OCI-LY1 (cell line): ENCODE measurements at regions not wholly inside any gene's neighbourhood (a gene's known extent, or its start where the extent isn't known, plus 50 kb on each side); places are given as distances from the start of the nearest gene placed in this dataset.
A peak's percentile ranks its signal among the peaks of the same experiment; 100 is the strongest.

Experiments used
- H2AFZ ChIP-seq: fragments of 200-600 bp; sonication (generic), shearing (Covaris generic); 2 replicates; pipeline ENCODE4 v1.6.0; 2014; ENCODE audit warnings: antibody characterized with exemption, mild to moderate bottlenecking, low read length
- H3F3A ChIP-seq: fragments of 200-600 bp; sonication (generic), shearing (Covaris generic); 2 replicates; pipeline ENCODE4 v1.6.0; 2014; ENCODE audit warnings: mild to moderate bottlenecking, antibody characterized with exemption, low read length, moderate library complexity; ENCODE audit not compliant: insufficient read depth
- H3K27ac ChIP-seq: fragments of 200-600 bp; sonication (generic); 2 replicates; pipeline ENCODE4 v1.5.1; 2014; ENCODE audit warnings: low read length, mixed run types, mild to moderate bottlenecking, low read depth; ENCODE audit not compliant: poor library complexity, severe bottlenecking
- H3K27me3 ChIP-seq: fragments of 200-600 bp; sonication (generic); 2 replicates; pipeline ENCODE4 v1.6.0; 2014; ENCODE audit warnings: antibody characterized with exemption, mild to moderate bottlenecking, low read length, moderate library complexity; ENCODE audit not compliant: insufficient read depth
- H3K36me3 ChIP-seq: fragments of 200-600 bp; sonication (generic); 2 replicates; pipeline ENCODE4 v1.6.1; 2014; ENCODE audit warnings: mild to moderate bottlenecking, antibody characterized with exemption, low read length, moderate library complexity, mixed read lengths; ENCODE audit not compliant: insufficient read depth
- H3K4me1 ChIP-seq: fragments of 200-600 bp; sonication (generic); 2 replicates; pipeline ENCODE4 v1.5.1; 2014; ENCODE audit warnings: mild to moderate bottlenecking, low read length, moderate library complexity; ENCODE audit not compliant: insufficient read depth, severe bottlenecking
- H3K4me2 ChIP-seq: fragments of 200-600 bp; sonication (generic), shearing (Covaris generic); 2 replicates; pipeline ENCODE4 v1.6.1; 2014; ENCODE audit warnings: low read length
- H3K4me3 ChIP-seq: fragments of 200-600 bp; sonication (generic); 2 replicates; pipeline ENCODE4 v1.5.1; 2014; ENCODE audit warnings: low read length, low read depth, mild to moderate bottlenecking, mixed read lengths; ENCODE audit not compliant: poor library complexity, severe bottlenecking
- H3K79me2 ChIP-seq: fragments of 200-600 bp; shearing (Covaris generic); 2 replicates; pipeline ENCODE4 v1.6.1; 2016; ENCODE audit warnings: mixed run types, low read length, mixed read lengths; ENCODE audit not compliant: insufficient read depth
- H3K9ac ChIP-seq: fragments of 200-600 bp; sonication (generic), shearing (Covaris generic); 2 replicates; pipeline ENCODE4 v1.6.1; 2014; ENCODE audit warnings: mild to moderate bottlenecking, low read length, mixed read lengths
- H3K9me2 ChIP-seq: fragments of 200-600 bp; sonication (generic), shearing (Covaris generic); 2 replicates; pipeline ENCODE4 v1.6.1; 2014; ENCODE audit warnings: low read depth, mild to moderate bottlenecking, low read length, mixed read lengths
- H3K9me3 ChIP-seq: fragments of 200-600 bp; shearing (Covaris generic); 2 replicates; pipeline ENCODE4 v1.6.1; 2014; ENCODE audit warnings: low read length, mixed read lengths
- H4K20me1 ChIP-seq: fragments of 200-600 bp; sonication (generic), shearing (Covaris generic); 2 replicates; pipeline ENCODE4 v1.6.0; 2016; ENCODE audit warnings: mild to moderate bottlenecking, low read length; ENCODE audit not compliant: insufficient read depth
- CTCF ChIP-seq: fragments of 200-600 bp; sonication (generic), shearing (Covaris generic); IDR thresholded peaks from 2 replicates; pipeline ENCODE4 v1.5.1; 2017; ENCODE audit warnings: mild to moderate bottlenecking, antibody characterized with exemption, low read length, moderate library complexity, mixed read lengths
- EZH2 ChIP-seq: fragments of 200-600 bp; sonication (generic), shearing (Covaris generic); IDR thresholded peaks from 2 replicates; pipeline ENCODE4 v1.8.0; 2017; ENCODE audit warnings: borderline replicate concordance, mixed run types, mild to moderate bottlenecking, antibody characterized with exemption, low read length, moderate library complexity, mixed read lengths

GRCh38 chr3:34011171-34012101, 213.0 kb downstream of the PDCD6IP start:
- TF ChIP-seq EZH2 (no peak), CTCF (peak; percentile 32; the same call in 1 of the 2 replicates)
- Histone ChIP-seq H3K4me2 (no peak overlapping the region), H3K27me3 (no peaks in the 10 kb centered on the region), H3K9ac (no peak overlapping the region), H4K20me1 (no peaks in the 10 kb centered on the region), H3K9me3 (no peaks in the 10 kb centered on the region), H3K27ac (no peak overlapping the region), H3K4me1 (no peaks in the 10 kb centered on the region), H3K79me2 (no peaks in the 10 kb centered on the region), H3F3A (no peaks in the 10 kb centered on the region), H2AFZ (no peak overlapping the region), H3K4me3 (no peak overlapping the region), H3K36me3 (no peaks in the 10 kb centered on the region), H3K9me2 (no peaks in the 10 kb centered on the region)

- Histone ChIP-seq H3K4me3 (no peak overlapping the region), H3K27me3 (no peaks in the 10 kb centered on the region), H3K4me1 (no peaks in the 10 kb centered on the region), H3F3A (no peaks in the 10 kb centered on the region), H3K4me2 (no peak overlapping the region), H3K27ac (no peak overlapping the region), H3K9me2 (no peaks in the 10 kb centered on the region), H3K79me2 (no peaks in the 10 kb centered on the region), H3K9me3 (no peaks in the 10 kb centered on the region), H3K36me3 (no peaks in the 10 kb centered on the region), H3K9ac (no peak overlapping the region), H4K20me1 (no peaks in the 10 kb centered on the region), H2AFZ (no peak overlapping the region)
- TF ChIP-seq CTCF (no peak), EZH2 (no peak)
Observed at GRCh38 chr3:34012102-34012461, 213.7 kb downstream of the PDCD6IP start.

GRCh38 chr3:34013818-34014570, 215.6 kb downstream of the PDCD6IP start:
- Histone ChIP-seq H3K79me2 (no peaks in the 10 kb centered on the region), H3K4me3 (no peak overlapping the region), H2AFZ (no peak overlapping the region), H3F3A (no peaks in the 10 kb centered on the region), H3K27me3 (no peaks in the 10 kb centered on the region), H3K9me2 (no peaks in the 10 kb centered on the region), H3K36me3 (no peaks in the 10 kb centered on the region), H3K9me3 (no peaks in the 10 kb centered on the region), H3K4me1 (no peaks in the 10 kb centered on the region), H4K20me1 (no peaks in the 10 kb centered on the region), H3K4me2 (no peak overlapping the region), H3K9ac (no peak overlapping the region), H3K27ac (no peak overlapping the region)
- TF ChIP-seq CTCF (no peak), EZH2 (no peak)
